ENCODE measurements at regions not wholly inside any gene's neighbourhood (a gene's known extent, or its start where the extent isn't known, plus 50 kb on each side); places are given as distances from the start of the nearest gene placed in this dataset.

GRCh38 chr14:87434011-87434410 is 559.0 kb downstream of the GALC start:
- no peak for TF ChIP-seq POLR2AphosphoS5 (IDR thresholded peaks at IDR 0.05; ENCODE audit: low read depth)
- no peak for TF ChIP-seq CTCF (conservative IDR thresholded peaks at IDR 0.05; ENCODE audit: low read depth in 2 of 2)
- no peak for TF ChIP-seq NANOG (IDR thresholded peaks at IDR 0.05; ENCODE audit: borderline replicate concordance)
- no peak for TF ChIP-seq EZH2 (IDR thresholded peaks at IDR 0.05; ENCODE audit: low read depth, unreplicated experiment)
- TF ChIP-seq CREB1 (CRISPR knock-in tag; IDR thresholded peaks at IDR 0.05; ENCODE audit: low read depth), result no peak
- no peak for TF ChIP-seq ZNF114 (CRISPR knock-in tag; IDR thresholded peaks at IDR 0.05)
- no peak for TF ChIP-seq JUNB (IDR thresholded peaks at IDR 0.05; ENCODE audit: unreplicated experiment)

All from GM23338 (cell line).